SH-SY5Y (cell line): ENCODE measurements at regions not wholly inside any gene's neighbourhood (a gene's known extent, or its start where the extent isn't known, plus 50 kb on each side); places are given as distances from the start of the nearest gene placed in this dataset.

Source experiments
- GATA2 ChIP-seq: IDR thresholded peaks from 2 replicates; pipeline ENCODE4 v1.6.1; 2011; ENCODE audit warnings: mild to moderate bottlenecking, low read depth, low read length
- GATA3 ChIP-seq: IDR thresholded peaks from 2 replicates; pipeline ENCODE4 v1.6.1; 2011; ENCODE audit warnings: low read depth, mild to moderate bottlenecking, low read length, moderate library complexity

- no peak for TF ChIP-seq GATA2
- TF ChIP-seq GATA3 = no peak
Measured at GRCh38 chr7:25382869-25383268, 154.6 kb upstream of the NPVF start.
